Upper lobe of left lung (tissue), 4 donors: ENCODE measurements at regions not wholly inside any gene's neighbourhood (a gene's known extent, or its start where the extent isn't known, plus 50 kb on each side); places are given as distances from the start of the nearest gene placed in this dataset.

Experiments used
- CTCF ChIP-seq, 6 experiments: fragments of 450-650 bp in 4 of 6; fragments of 200-600 bp in 2 of 6; sonication (generic) in 2 of 6; IDR thresholded peaks; one replicate each; pipeline ENCODE4 v1.5.1; 2016 to 2019; ENCODE audit warnings: antibody characterized with exemption in 6 of 6
- EP300 ChIP-seq, 4 donors: sonication (generic); formaldehyde crosslinking; IDR thresholded peaks; one replicate each; pipeline ENCODE4 v1.5.1; 2017; ENCODE audit warnings: antibody characterized with exemption in 4 of 4, control low read depth in 2 of 4
- POLR2AphosphoS5 ChIP-seq, 2 donors: sonication (generic); formaldehyde crosslinking; IDR thresholded peaks; one replicate each; pipeline ENCODE4 v1.5.1; 2017; ENCODE audit warnings: antibody characterized with exemption in 2 of 2

- no peak for TF ChIP-seq POLR2AphosphoS5 (IDR thresholded peaks at IDR 0.05)
- TF ChIP-seq CTCF (IDR thresholded peaks at IDR 0.05): no peak
- no peak for TF ChIP-seq EP300 (IDR thresholded peaks at IDR 0.05)
Measured at GRCh38 chr5:115686738-115687074, 60.9 kb upstream of the TMED7 start.
